HUES64 (cell line): ENCODE measurements at regions not wholly inside any gene's neighbourhood (a gene's known extent, or its start where the extent isn't known, plus 50 kb on each side); places are given as distances from the start of the nearest gene placed in this dataset.
A peak's percentile ranks its signal among the peaks of the same experiment; 100 is the strongest.

Source experiments
- H3K27ac ChIP-seq: 2 replicates; pipeline ENCODE4 v1.7.0; 2013; ENCODE audit warnings: low read depth, low read length, inconsistent platforms
- H3K27me3 ChIP-seq: 2 replicates; pipeline ENCODE4 v1.6.1; 2013; ENCODE audit warnings: mild to moderate bottlenecking, low read length; ENCODE audit not compliant: insufficient read depth
- H3K36me3 ChIP-seq: 2 replicates; pipeline ENCODE4 v1.6.1; 2013; ENCODE audit warnings: mild to moderate bottlenecking, low read length; ENCODE audit not compliant: insufficient read depth
- H3K4me1 ChIP-seq: 2 replicates; pipeline ENCODE4 v1.6.1; 2013; ENCODE audit warnings: mild to moderate bottlenecking, low read length, moderate library complexity; ENCODE audit not compliant: insufficient read depth
- H3K4me3 ChIP-seq: 2 replicates; pipeline ENCODE4 v1.5.1; 2013; ENCODE audit warnings: mild to moderate bottlenecking, low read length, moderate library complexity
- H3K9ac ChIP-seq: 2 replicates; pipeline ENCODE4 v1.6.1; 2013; ENCODE audit warnings: mild to moderate bottlenecking, low read depth, low read length
- H3K9me3 ChIP-seq: 2 replicates; pipeline ENCODE4 v1.6.1; 2013; ENCODE audit warnings: low read depth, low read length; ENCODE audit not compliant: insufficient read depth
- WGBS: fragments of 150-250, 120-280 bp; methylation state at CpG from one replicate; pipeline ENCODE4 v1.1.7; 2013; ENCODE audit warnings: missing lambda C conversion rate; 5-methylcytosine and 5-hydroxymethylcytosine counted together

- no peak overlapping the region for H3K9ac ChIP-seq
- H3K9me3 ChIP-seq: peaks cover 8% of the 10 kb centered on the region
- 100% methylated on average over 1 of the region's 1 CpG for WGBS
- no peaks in the 10 kb centered on the region for H3K4me1 ChIP-seq
- no peaks in the 10 kb centered on the region for H3K27me3 ChIP-seq
- H3K4me3 ChIP-seq: no peak overlapping the region
- H3K36me3 ChIP-seq: 0 out of 2 replicates have a peak, but pooled peaks cover 2% of the 10 kb centered on the region
- H3K27ac ChIP-seq: no peak overlapping the region
Observed at GRCh38 chr6:128767150-128767549, 115.8 kb upstream of the LAMA2 start.

- Histone ChIP-seq H3K27ac (no peak overlapping the region), H3K4me3 (no peak overlapping the region), H3K4me1 (no peaks in the 10 kb centered on the region), H3K9ac (no peak overlapping the region), H3K36me3 (0 out of 2 replicates have a peak, but pooled peaks cover 2% of the 10 kb centered on the region), H3K9me3 (peaks cover 8% of the 10 kb centered on the region), H3K27me3 (no peaks in the 10 kb centered on the region)
- 89% methylated on average over 2 of the region's 2 CpGs for WGBS
Observed at GRCh38 chr6:128763599-128764300, 119.2 kb upstream of the LAMA2 start.

GRCh38 chr6:128759901-128760300 is 123.0 kb upstream of the LAMA2 start:
- WGBS: 96% methylated on average over 3 of the region's 3 CpGs
- no peak overlapping the region for H3K4me3 ChIP-seq
- H3K27ac ChIP-seq: no peak overlapping the region
- no peak overlapping the region for H3K9ac ChIP-seq
- no peaks in the 10 kb centered on the region for H3K4me1 ChIP-seq
- H3K27me3 ChIP-seq: no peaks in the 10 kb centered on the region
- H3K36me3 ChIP-seq: no peaks in the 10 kb centered on the region
- H3K9me3 ChIP-seq: no peaks in the 10 kb centered on the region

GRCh38 chr6:128759447-128759846 is 123.5 kb upstream of the LAMA2 start:
- no peak overlapping the region for H3K4me3 ChIP-seq
- H3K9ac ChIP-seq: no peak overlapping the region
- no peaks in the 10 kb centered on the region for H3K9me3 ChIP-seq
- H3K36me3 ChIP-seq: no peaks in the 10 kb centered on the region
- no peaks in the 10 kb centered on the region for H3K27me3 ChIP-seq
- H3K27ac ChIP-seq: no peak overlapping the region
- no peaks in the 10 kb centered on the region for H3K4me1 ChIP-seq

- Histone ChIP-seq H3K9ac (no peak overlapping the region), H3K36me3 (no peaks in the 10 kb centered on the region), H3K4me1 (no peaks in the 10 kb centered on the region), H3K27ac (no peak overlapping the region), H3K9me3 (no peaks in the 10 kb centered on the region), H3K27me3 (no peaks in the 10 kb centered on the region), H3K4me3 (no peak overlapping the region)
Observed at GRCh38 chr6:128757961-128758360, 125.0 kb upstream of the LAMA2 start.

DNA sequence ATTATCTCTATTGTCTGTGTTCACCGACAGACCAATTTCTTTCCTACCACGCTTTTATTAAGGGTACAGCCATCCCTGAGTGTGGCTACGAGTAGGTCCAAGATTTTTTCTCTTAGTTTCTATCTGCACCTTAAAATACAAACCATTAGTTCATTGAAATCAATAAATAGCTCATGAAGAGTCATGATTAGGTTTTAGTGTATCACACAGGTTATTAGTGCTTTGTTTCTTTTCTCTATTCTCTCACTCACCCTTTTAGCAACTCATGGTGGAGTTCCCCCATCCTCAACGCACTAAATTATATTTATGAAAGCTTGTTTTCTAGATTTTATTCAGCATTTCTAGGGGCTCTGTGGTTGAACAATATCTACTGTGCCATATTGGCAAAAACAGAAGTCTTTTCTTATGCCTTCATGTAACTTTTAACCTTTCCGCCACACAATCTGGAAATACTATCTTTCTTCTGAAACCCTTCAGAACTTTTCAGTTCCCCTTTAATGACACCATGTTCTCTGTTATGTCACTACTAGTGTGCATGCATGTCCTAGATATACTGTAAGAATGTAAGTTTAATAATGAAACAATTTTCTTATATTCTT is 128.2 kb upstream of the LAMA2 start:
- no peaks in the 10 kb centered on the region for H3K36me3 ChIP-seq
- H3K27me3 ChIP-seq: no peaks in the 10 kb centered on the region
- no peak overlapping the region for H3K9ac ChIP-seq
- no peak overlapping the region for H3K27ac ChIP-seq
- 95% methylated on average over 4 of the region's 5 CpGs for WGBS
- no peaks in the 10 kb centered on the region for H3K9me3 ChIP-seq
- H3K4me3 ChIP-seq: no peak overlapping the region
- H3K4me1 ChIP-seq: no peaks in the 10 kb centered on the region

GRCh38 chr6:128743974-128744765 is 138.8 kb upstream of the LAMA2 start:
- WGBS: 19% methylated on average over 4 of the region's 5 CpGs
- peak overlapping the region; percentile 97 for H3K27ac ChIP-seq
- H3K4me3 ChIP-seq: peak overlapping the region; percentile 9; the same call in 1 of the 2 replicates
- no peaks in the 10 kb centered on the region for H3K27me3 ChIP-seq
- H3K9me3 ChIP-seq: peaks cover 8% of the 10 kb centered on the region; the same call in 1 of the 2 replicates
- peak overlapping the region; percentile 50; the same call in 1 of the 2 replicates for H3K9ac ChIP-seq
- peaks cover 41% of the 10 kb centered on the region for H3K4me1 ChIP-seq
- no peaks in the 10 kb centered on the region for H3K36me3 ChIP-seq

DNA sequence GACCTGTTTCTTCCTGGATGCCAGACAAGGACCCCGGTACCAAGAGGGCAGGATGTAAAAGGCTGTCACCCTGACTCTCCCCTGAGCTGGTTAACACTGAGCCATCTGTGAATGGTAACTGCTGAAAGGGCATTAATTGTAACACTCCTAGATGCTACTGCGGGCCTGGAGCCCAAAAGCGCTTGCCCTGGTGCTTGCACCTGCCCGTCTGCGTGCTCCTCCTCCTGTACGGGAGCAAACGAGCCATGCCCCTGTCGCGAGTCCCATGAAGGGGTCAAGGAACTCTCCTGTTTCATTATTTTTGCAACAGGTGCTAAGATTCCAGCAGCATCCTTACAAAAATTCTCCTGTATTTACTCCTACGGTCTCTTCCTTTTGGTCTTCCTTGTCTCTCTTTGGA is 140.0 kb upstream of the LAMA2 start:
- H3K36me3 ChIP-seq: no peaks in the 10 kb centered on the region
- peaks cover 8% of the 10 kb centered on the region; the same call in 1 of the 2 replicates for H3K9me3 ChIP-seq
- no peak overlapping the region for H3K9ac ChIP-seq
- H3K27ac ChIP-seq: peak overlapping the region; percentile 52; the same call in 1 of the 2 replicates
- no peaks in the 10 kb centered on the region for H3K27me3 ChIP-seq
- 90% methylated on average over 10 of the region's 10 CpGs for WGBS
- H3K4me3 ChIP-seq: no peak overlapping the region
- H3K4me1 ChIP-seq: peaks cover 41% of the 10 kb centered on the region

DNA sequence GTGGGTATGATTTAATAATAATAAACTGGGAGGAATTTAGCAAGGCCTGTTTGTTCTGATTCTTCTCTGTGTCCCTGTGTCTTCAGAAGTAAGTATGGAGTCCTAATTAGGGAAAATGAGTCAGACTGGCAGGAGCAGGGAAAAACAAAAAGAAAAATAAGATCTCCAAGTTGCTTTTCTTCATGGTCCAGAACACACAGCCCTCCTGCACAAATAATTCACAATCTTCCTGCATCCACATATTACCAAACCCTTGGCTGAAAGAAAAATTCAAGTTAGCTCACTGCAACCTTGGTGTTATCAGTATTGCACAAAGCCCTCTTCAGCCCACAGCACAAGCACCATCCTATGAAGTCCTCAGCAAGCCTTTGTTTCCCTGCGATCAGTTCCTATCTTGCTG is 142.0 kb upstream of the LAMA2 start:
- H3K36me3 ChIP-seq: no peaks in the 10 kb centered on the region
- H3K4me1 ChIP-seq: peaks cover 32% of the 10 kb centered on the region
- no peak overlapping the region for H3K27ac ChIP-seq
- 93% methylated on average over 1 of the region's 1 CpG for WGBS
- H3K4me3 ChIP-seq: no peak overlapping the region
- no peak overlapping the region for H3K9ac ChIP-seq
- peaks cover 8% of the 10 kb centered on the region; the same call in 1 of the 2 replicates for H3K9me3 ChIP-seq
- H3K27me3 ChIP-seq: no peaks in the 10 kb centered on the region

- Histone ChIP-seq H3K4me1 (peaks cover 28% of the 10 kb centered on the region), H3K9ac (no peak overlapping the region), H3K9me3 (peaks cover 8% of the 10 kb centered on the region; the same call in 1 of the 2 replicates), H3K4me3 (no peak overlapping the region), H3K27ac (no peak overlapping the region), H3K27me3 (no peaks in the 10 kb centered on the region), H3K36me3 (no peaks in the 10 kb centered on the region)
- 94% methylated on average over 2 of the region's 2 CpGs for WGBS
Observed at GRCh38 chr6:128739112-128739511, 143.8 kb upstream of the LAMA2 start.

DNA sequence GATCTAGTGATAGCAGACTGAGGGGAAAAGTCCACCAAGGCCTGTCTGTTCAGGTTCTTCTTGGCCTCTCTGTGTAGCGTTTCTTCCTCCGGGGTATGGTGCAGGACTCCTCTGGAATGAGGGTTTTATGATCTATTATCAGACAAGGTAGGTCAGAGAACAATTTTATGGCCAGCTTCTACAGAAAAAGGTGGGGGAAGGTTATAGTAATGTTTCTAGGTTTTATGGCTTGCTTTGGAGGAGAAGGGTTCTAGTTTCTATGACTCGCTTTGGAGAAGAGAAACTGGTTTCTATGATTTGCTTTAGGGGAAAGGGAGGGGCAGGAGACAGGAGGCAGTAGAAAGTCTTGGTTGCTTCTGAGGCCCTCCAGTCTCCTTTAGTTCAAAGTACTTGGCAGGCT is 144.8 kb upstream of the LAMA2 start:
- H3K4me1 ChIP-seq: peaks cover 18% of the 10 kb centered on the region
- peaks cover 8% of the 10 kb centered on the region; the same call in 1 of the 2 replicates for H3K9me3 ChIP-seq
- no peak overlapping the region for H3K27ac ChIP-seq
- no peak overlapping the region for H3K4me3 ChIP-seq
- no peak overlapping the region for H3K9ac ChIP-seq
- H3K27me3 ChIP-seq: no peaks in the 10 kb centered on the region
- H3K36me3 ChIP-seq: no peaks in the 10 kb centered on the region
- WGBS: 96% methylated on average over 3 of the region's 3 CpGs
